HepG2 (cell line): ENCODE measurements at regions not wholly inside any gene's neighbourhood (a gene's known extent, or its start where the extent isn't known, plus 50 kb on each side); places are given as distances from the start of the nearest gene placed in this dataset.
A peak's percentile ranks its signal among the peaks of the same experiment; 100 is the strongest.

Experiments
- ATAC-seq: fragments of 200-7000 bp; cut with Tn5 transposase; 3 replicates; pipeline ENCODE4 v1.9.1; 2020; ENCODE audit warnings: mild to moderate bottlenecking, moderate library complexity
- BruUV-seq: library from RNA; stranded (reverse); fragments of 400-500 nt; replicated peaks from 2 replicates; lab custom pipeline; 2021; lab: Mats Ljungman, UMichigan
- CTCF ChIA-PET: fragments of 300-600 bp; formaldehyde crosslinking; extraction: SDS; loops from one replicate; lab custom pipeline; 2021; ENCODE audit warnings: low total read pairs, inconsistent platforms, low intra/inter-chr PET ratio; lab: Yijun Ruan, JAX
- POLR2A ChIA-PET: fragments of 350-600 bp; sonication (Branson Sonifier 250); formaldehyde crosslinking; loops from one replicate; lab custom pipeline; 2020; ENCODE audit warnings: antibody characterized with exemption, inconsistent platforms; lab: Yijun Ruan, JAX
- DNase-seq: peaks from one replicate; pipeline ENCODE4 v3.0.0-alpha.2; 2015; ENCODE audit warnings: low spot score
- FAIRE-seq: peaks from 3 replicates; lab custom pipeline; 2011; peaks lifted over from hg19 to GRCh38; lab: Jason Lieb, UNC
- H2AFZ ChIP-seq: one replicate; pipeline ENCODE4 v1.6.1; 2011; ENCODE audit warnings: low read length, inconsistent platforms
- H3K27ac ChIP-seq: fragments of 300-600 bp; 3 replicates; pipeline ENCODE4 v1.8.0; 2011; ENCODE audit warnings: mixed run types, mild to moderate bottlenecking, mixed read lengths, low read length, inconsistent platforms; ENCODE audit not compliant: insufficient read depth; ENCODE audit errors: extremely low read length
- H3K27me3 ChIP-seq, 2 experiments: fragments of 200-600 bp in 1 of 2; 2 replicates in 1 of 2; 3 replicates in 1 of 2; pipeline versions ENCODE4 v1.6.0 to v1.8.0; 2011; ENCODE audit warnings: low read length in 2 of 2, mild to moderate bottlenecking in 2 of 2, moderate library complexity in 2 of 2, inconsistent platforms in 1 of 2; ENCODE audit not compliant: insufficient read depth in 2 of 2, control insufficient read depth in 1 of 2
- H3K36me3 ChIP-seq, 2 experiments: fragments of 200-600 bp in 1 of 2; replicated peaks in 1 of 2; 2 replicates in 1 of 2; 3 replicates in 1 of 2; pipeline versions ENCODE4 v1.5.1 to v1.8.0; 2011; ENCODE audit warnings: low read length in 2 of 2, inconsistent platforms in 1 of 2; ENCODE audit not compliant: insufficient read depth in 2 of 2, control insufficient read depth in 1 of 2
- H3K4me1 ChIP-seq: 2 replicates; pipeline ENCODE4 v1.5.1; 2012; ENCODE audit warnings: low read length, inconsistent platforms; ENCODE audit not compliant: insufficient read depth
- H3K4me2 ChIP-seq: 2 replicates; pipeline ENCODE4 v1.6.0; 2011; ENCODE audit warnings: low read depth, low read length, inconsistent platforms
- H3K4me3 ChIP-seq, 3 experiments: fragments of 200-600 bp in 1 of 3; sonication (generic), shearing (Covaris generic) in 1 of 3; replicated peaks in 1 of 3; 2 replicates each; pipeline ENCODE4 v1.5.1; 2011 to 2016; ENCODE audit warnings: low read length in 3 of 3, inconsistent platforms in 2 of 3, low read depth in 2 of 3, mild to moderate bottlenecking in 2 of 3, control low read depth in 1 of 3, mixed read lengths in 1 of 3; ENCODE audit not compliant: insufficient read depth in 1 of 3
- H3K79me2 ChIP-seq: one replicate; pipeline ENCODE4 v1.6.1; 2011; ENCODE audit warnings: low read length, inconsistent platforms; ENCODE audit not compliant: insufficient read depth
- H3K9ac ChIP-seq: 2 replicates; pipeline ENCODE4 v1.6.0; 2011; ENCODE audit warnings: mild to moderate bottlenecking, low read depth, low read length, inconsistent platforms; ENCODE audit not compliant: insufficient read depth
- H3K9me3 ChIP-seq: 2 replicates; pipeline ENCODE4 v1.5.1; 2012; ENCODE audit warnings: mild to moderate bottlenecking, low read length
- H4K20me1 ChIP-seq: 2 replicates; pipeline ENCODE4 v1.6.0; 2011; ENCODE audit warnings: inconsistent platforms, mild to moderate bottlenecking, low read length, moderate library complexity; ENCODE audit not compliant: insufficient read depth
- HNRNPK ChIP-seq: fragments of 200-400 bp; formaldehyde crosslinking; IDR thresholded peaks from 2 replicates; pipeline ENCODE4 v1.6.1; 2018; ENCODE audit warnings: low read length, low read depth, moderate library complexity, mild to moderate bottlenecking; ENCODE audit not compliant: poor library complexity, severe bottlenecking
- JUND ChIP-seq: sonication (generic); formaldehyde crosslinking; IDR thresholded peaks from 2 replicates; pipeline ENCODE4 v1.8.0; 2022; ENCODE audit warnings: mild to moderate bottlenecking, missing genetic modification reagents
- ZHX1 ChIP-seq: sonication (generic); formaldehyde crosslinking; IDR thresholded peaks from 2 replicates; pipeline ENCODE4 v1.8.1; 2022; ENCODE audit warnings: low read depth, mild to moderate bottlenecking, missing genetic modification reagents
- ZNF230 ChIP-seq: sonication (generic); formaldehyde crosslinking; IDR thresholded peaks from 2 replicates; pipeline ENCODE4 v1.4.0; 2020; ENCODE audit warnings: mild to moderate bottlenecking, missing genetic modification reagents
- ZNF280D ChIP-seq: sonication (generic); formaldehyde crosslinking; IDR thresholded peaks from 2 replicates; pipeline ENCODE4 v1.5.1; 2020; ENCODE audit warnings: mild to moderate bottlenecking, missing genetic modification reagents
- ZNF44 ChIP-seq: sonication (generic); formaldehyde crosslinking; IDR thresholded peaks from 2 replicates; pipeline ENCODE4 v1.5.1; 2020; ENCODE audit warnings: mild to moderate bottlenecking, missing genetic modification reagents
- ZNF704 ChIP-seq: sonication (generic); formaldehyde crosslinking; IDR thresholded peaks from 2 replicates; pipeline ENCODE4 v1.8.1; 2023; ENCODE audit warnings: mild to moderate bottlenecking, inconsistent platforms, moderate library complexity, missing genetic modification reagents, borderline replicate concordance
- ZNF800 ChIP-seq: sonication (generic); formaldehyde crosslinking; IDR thresholded peaks from 2 replicates; pipeline ENCODE4 v1.4.0; 2020; ENCODE audit warnings: missing genetic modification reagents
- WGBS: methylation state at CpG from one replicate; pipeline ENCODE4 v1.1.6; 2017; ENCODE audit warnings: low lambda C conversion rate; 5-methylcytosine and 5-hydroxymethylcytosine counted together
- in situ Hi-C: cut with HindIII; loops from 2 replicates; pipeline ENCODE4 v1.10.0; 2017; ENCODE audit warnings: low pct_unique_long_range_greater_than_20kb; ENCODE audit not compliant: extremely low pct_ligation_motif_present
- intact Hi-C: fragments of 100-400 bp; cut with micrococcal nuclease; formaldehyde crosslinking; loops from one replicate; pipeline ENCODE4 v1.10.0; 2022; ENCODE audit not compliant: unreplicated experiment

- Histone ChIP-seq H3K9ac (no peak overlapping the region), H3K4me2 (no peak overlapping the region), H3K79me2 (no peaks in the 10 kb centered on the region), H3K36me3 (no peaks in the 10 kb centered on the region), H3K27me3 (no peaks in the 10 kb centered on the region), H3K27ac (no peak overlapping the region), H2AFZ (no peak overlapping the region), H3K4me1 (no peaks in the 10 kb centered on the region), H3K4me3 (no peak overlapping the region), H4K20me1 (no peaks in the 10 kb centered on the region), H3K9me3 (no peaks in the 10 kb centered on the region)
- CTCF ChIA-PET, result no interaction called here
- BruUV-seq, result no TSS peak
- DNase-seq, result no peak
- ATAC-seq, result no peak
- intact Hi-C loops, result no loop called here
- WGBS, result 29% methylated on average over 3 of the region's 3 CpGs
- POLR2A ChIA-PET, result no interaction called here
- in situ Hi-C loops, result no loop called here
- no peak for FAIRE-seq
- TF ChIP-seq ZHX1 (CRISPR knock-in tag) (no peak), HNRNPK (peak; percentile 60)
These were observed 324.7 kb downstream of the GXYLT1 start for GRCh38 chr12:41819948-41820347.

- no peak for FAIRE-seq
- POLR2A ChIA-PET, result no interaction called here
- H3K27me3 ChIP-seq, result no peaks in the 10 kb centered on the region
- no peak overlapping the region for H3K4me2 ChIP-seq
- in situ Hi-C loops, result no loop called here
- WGBS, result 0% methylated on average over 2 of the region's 2 CpGs
- H3K27ac ChIP-seq, result no peak overlapping the region
- CTCF ChIA-PET, result no interaction called here
- no TSS peak for BruUV-seq
- H3K4me3 ChIP-seq, result no peak overlapping the region
- no peaks in the 10 kb centered on the region for H3K79me2 ChIP-seq
- H2AFZ ChIP-seq, result no peak overlapping the region
- no peaks in the 10 kb centered on the region for H3K4me1 ChIP-seq
- no peaks in the 10 kb centered on the region for H4K20me1 ChIP-seq
- H3K9me3 ChIP-seq, result no peaks in the 10 kb centered on the region
- H3K36me3 ChIP-seq, result no peaks in the 10 kb centered on the region
- no peak overlapping the region for H3K9ac ChIP-seq
- intact Hi-C loops, result no loop called here
- no peak for DNase-seq
- no peak for ATAC-seq
- TF ChIP-seq ZNF230 (CRISPR knock-in tag), result no peak
- no peak for TF ChIP-seq ZNF704
- no peak for TF ChIP-seq ZNF44 (CRISPR knock-in tag)
- TF ChIP-seq ZNF800 (CRISPR knock-in tag), result no peak
- no peak for TF ChIP-seq JUND (CRISPR knock-in tag)
- TF ChIP-seq ZNF280D (CRISPR knock-in tag), result no peak
These were observed 340.6 kb downstream of the GXYLT1 start for GRCh38 chr12:41804026-41804425.
